ENCODE measurements at regions not wholly inside any gene's neighbourhood (a gene's known extent, or its start where the extent isn't known, plus 50 kb on each side); places are given as distances from the start of the nearest gene placed in this dataset.

- H3K4me2 ChIP-seq (ENCODE audit: insufficient read depth in 1 of 2, low read depth in 2 of 2, low read length in 2 of 2): no peak overlapping the region
- H3K9me3 ChIP-seq (ENCODE audit: insufficient read depth in 2 of 2, low read depth in 1 of 2, low read length in 1 of 2): no peaks in the 10 kb centered on the region
- no peak overlapping the region for H3K9ac ChIP-seq (replicated peaks in 1 of 4; ENCODE audit: extremely low read depth in 1 of 4, low read depth in 3 of 4, low read length in 3 of 4)
- POLR2A ChIA-PET (ENCODE audit: partially characterized antibody): no interaction called here
- no peak overlapping the region for H3K56ac ChIP-seq (replicated peaks; ENCODE audit: insufficient read length, low read depth, low read length)
- FAIRE-seq (no peak), DNase-seq (ENCODE audit: low read depth in 1 of 2, low spot score in 2 of 2) (no peak)
- H3K23me2 ChIP-seq (ENCODE audit: low read depth, low read length): no peaks in the 10 kb centered on the region
- H4K8ac ChIP-seq (ENCODE audit: extremely low read depth, insufficient read depth, low read length): no peak overlapping the region
- H2AK5ac ChIP-seq (ENCODE audit: low read depth, low read length): no peak overlapping the region
- no peaks in the 10 kb centered on the region for H3K79me2 ChIP-seq (ENCODE audit: control insufficient read depth in 1 of 2, insufficient read depth in 2 of 2, low read length in 2 of 2)
- H3K4ac ChIP-seq (replicated peaks; ENCODE audit: insufficient read length, low read depth, low read length): no peak overlapping the region
- no peaks in the 10 kb centered on the region for H4K20me1 ChIP-seq (replicated peaks in 1 of 2; ENCODE audit: control insufficient read depth in 1 of 2, insufficient read depth in 2 of 2, low read length in 2 of 2)
- no peaks in the 10 kb centered on the region for H3K79me1 ChIP-seq (ENCODE audit: low read depth, low read length)
- H2BK20ac ChIP-seq (ENCODE audit: low read length): no peak overlapping the region
- H2AFZ ChIP-seq (ENCODE audit: low read length): no peak overlapping the region
- H2BK12ac ChIP-seq (ENCODE audit: low read depth, low read length): no peak overlapping the region
- H3K4me1 ChIP-seq (replicated peaks in 1 of 4; ENCODE audit: control insufficient read depth in 3 of 4, insufficient read depth in 4 of 4, low read length in 3 of 4): 0 out of 7 replicates have a peak, but pooled peaks cover 0 to 3% (median 0%) of the 10 kb centered on the region in 4 experiments
- no peaks in the 10 kb centered on the region for H3K27me3 ChIP-seq (replicated peaks in 1 of 4; ENCODE audit: control insufficient read depth in 3 of 4, extremely low read depth in 1 of 4, insufficient read depth in 3 of 4, low read length in 3 of 4)
- no peak overlapping the region for H3K18ac ChIP-seq (ENCODE audit: extremely low read depth, low read length)
- H2BK15ac ChIP-seq (ENCODE audit: low read length): no peak overlapping the region
- no peak overlapping the region for H3K4me3 ChIP-seq (ENCODE audit: extremely low read depth in 1 of 4, insufficient read depth in 2 of 4, low read depth in 3 of 4, low read length in 4 of 4)
- H3K36me3 ChIP-seq (ENCODE audit: control insufficient read depth in 2 of 4, insufficient read depth in 4 of 4, low read length in 3 of 4): no peaks in the 10 kb centered on the region
- no peak overlapping the region for H4K5ac ChIP-seq (ENCODE audit: insufficient read length, low read depth, low read length)
- H2BK120ac ChIP-seq (replicated peaks; ENCODE audit: low read depth, low read length): no peak overlapping the region
- H4K91ac ChIP-seq (replicated peaks; ENCODE audit: insufficient read length, low read length): no peak overlapping the region
- 100% methylated on average over 3 of the region's 3 CpGs; no CpG with 5 or more reads in 1 of the 2 experiments for WGBS, 2 experiments (ENCODE audit: extremely low coverage in 1 of 2, insufficient coverage in 1 of 2, insufficient read length in 1 of 2, insufficient replicate concordance in 2 of 2, low coverage in 1 of 2, low lambda C conversion rate in 2 of 2, missing lambda C conversion rate in 1 of 2)
- CTCF ChIA-PET (ENCODE audit: partially characterized antibody): interaction anchor here (1.2 to 2.3 kb wide), 3 partner anchors 151 to 319 kb away, joined by 3 to 17 read pairs (median 11); partner anchors contain the start of gene EDN1
- no peak overlapping the region for H2BK5ac ChIP-seq (ENCODE audit: low read depth, low read length)
- no peak overlapping the region for H3K14ac ChIP-seq (ENCODE audit: insufficient read length)
- no peak overlapping the region for H3K27ac ChIP-seq (ENCODE audit: low read depth, low read length)
- H3K23ac ChIP-seq (ENCODE audit: insufficient read length): no peak overlapping the region
- TF ChIP-seq CREB1 (IDR thresholded peaks at IDR 0.05): no peak
- no peak for TF ChIP-seq ATF3 (IDR thresholded peaks at IDR 0.05; ENCODE audit: insufficient read depth, low read depth, low read length)
- no peak for TF ChIP-seq E2F6 (IDR thresholded peaks at IDR 0.05)
- TF ChIP-seq RNF2 (IDR thresholded peaks at IDR 0.05; ENCODE audit: borderline replicate concordance, low read depth, low read length, missing control alignments, poor library complexity, severe bottlenecking): no peak
- no peak for TF ChIP-seq BACH1 (IDR thresholded peaks at IDR 0.05; ENCODE audit: low read length)
- no peak for TF ChIP-seq TBP (IDR thresholded peaks at IDR 0.05; ENCODE audit: low read depth, low read length)
- no peak for TF ChIP-seq CTCF (IDR thresholded peaks at IDR 0.05; ENCODE audit: control extremely low read depth in 1 of 3, insufficient read depth in 1 of 3, low read depth in 1 of 3, low read length in 3 of 3)
- no peak for TF ChIP-seq CHD2 (IDR thresholded peaks at IDR 0.05; ENCODE audit: low read length)
Measured at GRCh38 chr6:12609751-12610150, 106.8 kb upstream of the PHACTR1 start.

Measured in H1 (cell line).